OCI-LY7 (cell line): ENCODE measurements at regions not wholly inside any gene's neighbourhood (a gene's known extent, or its start where the extent isn't known, plus 50 kb on each side); places are given as distances from the start of the nearest gene placed in this dataset.

Experiments
- BruUV-seq: library from RNA; stranded (reverse); fragments of 400-500 nt; replicated peaks from 2 replicates; lab custom pipeline; 2021; lab: Mats Ljungman, UMichigan
- CTCF ChIA-PET: fragments of 300-600 bp; sonication (Branson Sonifier 250); formaldehyde crosslinking; loops from one replicate; lab custom pipeline; 2022; ENCODE audit warnings: antibody characterized with exemption; ENCODE audit not compliant: unreplicated experiment; lab: Charles Lee
- POLR2A ChIA-PET: fragments of 300-600 bp; sonication (Branson Sonifier 250); formaldehyde crosslinking; loops from one replicate; lab custom pipeline; 2022; ENCODE audit warnings: antibody characterized with exemption; lab: Charles Lee
- DNase-seq: peaks from one replicate; pipeline ENCODE4 v3.0.0-alpha.2; 2015; ENCODE audit warnings: low spot score
- H2AFZ ChIP-seq: fragments of 200-600 bp; sonication (generic), shearing (Covaris generic); 2 replicates; pipeline ENCODE4 v1.6.1; 2014; ENCODE audit warnings: mild to moderate bottlenecking, antibody characterized with exemption, low read length, moderate library complexity
- H3K27ac ChIP-seq: fragments of 200-600 bp; sonication (generic); 2 replicates; pipeline ENCODE4 v1.5.1; 2014; ENCODE audit warnings: mixed run types, low read depth, mild to moderate bottlenecking, moderate library complexity, low read length, inconsistent platforms; ENCODE audit not compliant: poor library complexity, severe bottlenecking
- H3K36me3 ChIP-seq: fragments of 200-600 bp; sonication (generic); 2 replicates; pipeline ENCODE4 v1.6.1; 2014; ENCODE audit warnings: mild to moderate bottlenecking, antibody characterized with exemption, low read length, moderate library complexity, mixed read lengths; ENCODE audit not compliant: insufficient read depth
- H3K4me1 ChIP-seq: fragments of 200-600 bp; sonication (generic); 2 replicates; pipeline ENCODE4 v1.5.1; 2014; ENCODE audit warnings: mild to moderate bottlenecking, low read length; ENCODE audit not compliant: insufficient read depth, poor library complexity, severe bottlenecking
- H3K4me2 ChIP-seq: fragments of 200-600 bp; sonication (generic); 2 replicates; pipeline ENCODE4 v1.6.1; 2014; ENCODE audit warnings: mild to moderate bottlenecking, low read length
- H3K4me3 ChIP-seq: fragments of 200-600 bp; sonication (generic); 2 replicates; pipeline ENCODE4 v1.5.1; 2014; ENCODE audit warnings: mild to moderate bottlenecking, low read depth, low read length; ENCODE audit not compliant: poor library complexity, severe bottlenecking
- H3K79me2 ChIP-seq: fragments of 200-600 bp; sonication (generic); 2 replicates; pipeline ENCODE4 v1.6.1; 2016; ENCODE audit warnings: low read depth, mild to moderate bottlenecking, low read length, moderate library complexity, mixed read lengths; ENCODE audit not compliant: insufficient read depth
- H3K9me2 ChIP-seq: fragments of 200-600 bp; sonication (generic); 2 replicates; pipeline ENCODE4 v1.6.1; 2016; ENCODE audit warnings: mild to moderate bottlenecking, low read length, mixed read lengths; ENCODE audit not compliant: insufficient read depth
- H3K9me3 ChIP-seq: fragments of 200-600 bp; sonication (generic); 2 replicates; pipeline ENCODE4 v1.6.1; 2014; ENCODE audit warnings: mild to moderate bottlenecking, mixed run types, low read length, mixed read lengths
- H4K20me1 ChIP-seq: fragments of 200-600 bp; sonication (generic); 2 replicates; pipeline ENCODE4 v1.6.1; 2014; ENCODE audit warnings: mild to moderate bottlenecking, antibody characterized with exemption, low read length, moderate library complexity, mixed read lengths; ENCODE audit not compliant: insufficient read depth
- CTCF ChIP-seq: fragments of 200-600 bp; sonication (generic); conservative IDR thresholded peaks from 2 replicates; pipeline ENCODE4 v1.5.1; 2014; ENCODE audit warnings: mild to moderate bottlenecking, antibody characterized with exemption, low read length, moderate library complexity, mixed read lengths
- EZH2phosphoT487 ChIP-seq: fragments of 200-600 bp; sonication (generic); IDR thresholded peaks from 2 replicates; pipeline ENCODE4 v1.6.1; 2018; ENCODE audit warnings: low read depth, borderline replicate concordance, mild to moderate bottlenecking, mixed run types, antibody characterized with exemption, low read length, moderate library complexity, mixed read lengths
- intact Hi-C: fragments of 100-400 bp; cut with micrococcal nuclease; formaldehyde crosslinking; loops from one replicate; pipeline ENCODE4 v1.10.0; 2022; ENCODE audit not compliant: unreplicated experiment

- POLR2A ChIA-PET: no interaction called here
- Histone ChIP-seq H4K20me1 (no peaks in the 10 kb centered on the region), H3K9me2 (no peaks in the 10 kb centered on the region), H2AFZ (no peak overlapping the region), H3K4me1 (no peaks in the 10 kb centered on the region), H3K9me3 (no peaks in the 10 kb centered on the region), H3K79me2 (no peaks in the 10 kb centered on the region), H3K4me2 (no peak overlapping the region), H3K36me3 (no peaks in the 10 kb centered on the region), H3K27ac (no peak overlapping the region), H3K4me3 (no peak overlapping the region)
- DNase-seq: no peak
- intact Hi-C loops: loop anchor here (5.0 to 10.0 kb wide), 2 partner anchors 149 to 206 kb away; no protein-coding TSS in a partner anchor
- no peak for TF ChIP-seq EZH2phosphoT487
- no peak for TF ChIP-seq CTCF
- BruUV-seq: no TSS peak
- CTCF ChIA-PET: no interaction called here
These were observed 224.7 kb upstream of the POU1F1 start for GRCh38 chr3:87501076-87501475.

GRCh38 chr3:87498358-87499080 is 222.1 kb upstream of the POU1F1 start:
- Histone ChIP-seq H3K4me1 (no peaks in the 10 kb centered on the region), H2AFZ (no peak overlapping the region), H4K20me1 (no peaks in the 10 kb centered on the region), H3K36me3 (no peaks in the 10 kb centered on the region), H3K9me3 (no peaks in the 10 kb centered on the region), H3K4me2 (no peak overlapping the region), H3K79me2 (no peaks in the 10 kb centered on the region), H3K4me3 (no peak overlapping the region), H3K27ac (no peak overlapping the region), H3K9me2 (no peaks in the 10 kb centered on the region)
- POLR2A ChIA-PET: no interaction called here
- BruUV-seq: no TSS peak
- no peak for DNase-seq
- intact Hi-C loops: no loop called here
- no peak for TF ChIP-seq CTCF
- no peak for TF ChIP-seq EZH2phosphoT487
- CTCF ChIA-PET: no interaction called here

GRCh38 chr3:87495938-87496337 is 219.6 kb upstream of the POU1F1 start:
- TF ChIP-seq CTCF: no peak
- no peak for TF ChIP-seq EZH2phosphoT487
- H3K9me3 ChIP-seq: no peaks in the 10 kb centered on the region
- H3K79me2 ChIP-seq: no peaks in the 10 kb centered on the region
- no peaks in the 10 kb centered on the region for H3K4me1 ChIP-seq
- no peak overlapping the region for H3K4me2 ChIP-seq
- no peak for DNase-seq
- no peak overlapping the region for H3K27ac ChIP-seq
- ChIA-PET CTCF (no interaction called here), POLR2A (interaction anchor here (0.6 kb wide), 1 partner anchor 53 kb away, joined by 5 read pairs; no protein-coding TSS in a partner anchor)
- intact Hi-C loops: no loop called here
- no peaks in the 10 kb centered on the region for H3K36me3 ChIP-seq
- no TSS peak for BruUV-seq
- H2AFZ ChIP-seq: no peak overlapping the region
- no peak overlapping the region for H3K4me3 ChIP-seq
- H3K9me2 ChIP-seq: no peaks in the 10 kb centered on the region
- H4K20me1 ChIP-seq: no peaks in the 10 kb centered on the region
